ENCODE measurements at regions not wholly inside any gene's neighbourhood (a gene's known extent, or its start where the extent isn't known, plus 50 kb on each side); places are given as distances from the start of the nearest gene placed in this dataset.

DNA sequence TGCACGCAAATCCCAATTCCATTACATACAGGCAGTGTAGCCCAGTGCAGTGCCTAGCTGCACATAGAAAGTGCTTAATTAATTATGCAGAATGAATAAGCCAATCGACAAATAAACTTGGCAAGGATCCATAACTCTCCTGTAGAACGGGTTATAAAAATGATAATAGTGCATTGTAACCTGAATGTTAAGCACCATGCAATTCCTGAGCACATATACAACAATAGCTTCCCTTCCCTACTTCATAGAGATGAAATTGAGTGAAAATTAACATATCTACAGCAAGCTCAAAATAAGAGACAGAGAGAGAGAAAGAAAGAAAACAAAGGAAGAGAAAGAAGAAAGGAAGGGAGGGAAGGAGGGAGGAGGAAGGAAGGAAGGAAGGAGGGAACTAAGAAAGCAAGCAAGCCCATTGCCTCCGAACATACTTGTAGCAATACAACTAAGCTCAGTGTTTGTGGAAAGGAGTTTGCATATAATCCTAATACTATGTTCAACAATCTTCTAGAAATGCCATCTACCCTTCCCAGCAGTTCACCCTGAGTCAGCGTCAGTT lies 1074.0 kb upstream of the LCORL start:
- ChIA-PET CTCF (no interaction called here), POLR2A (interaction anchor here (0.5 kb wide), 1 partner anchor 423 kb away, joined by 4 read pairs; no protein-coding TSS in a partner anchor)
- H3K4me3 ChIP-seq (ENCODE audit: low read depth in 2 of 2, low read length in 2 of 2) = no peak overlapping the region
- no TSS peak for BruUV-seq (replicated peaks)
- no peaks in the 10 kb centered on the region for H3K4me1 ChIP-seq (ENCODE audit: control insufficient read depth, insufficient read depth, low read length)
- no peaks in the 10 kb centered on the region for H3K36me3 ChIP-seq (ENCODE audit: control insufficient read depth, insufficient read depth, low read length)
- ATAC-seq (no peak), DNase-seq (ENCODE audit: low read depth, low spot score) (no peak)
- H3K9me3 ChIP-seq (ENCODE audit: control insufficient read depth, insufficient read depth, low read depth, low read length) = no peaks in the 10 kb centered on the region
- TF ChIP-seq, protein P1, sequence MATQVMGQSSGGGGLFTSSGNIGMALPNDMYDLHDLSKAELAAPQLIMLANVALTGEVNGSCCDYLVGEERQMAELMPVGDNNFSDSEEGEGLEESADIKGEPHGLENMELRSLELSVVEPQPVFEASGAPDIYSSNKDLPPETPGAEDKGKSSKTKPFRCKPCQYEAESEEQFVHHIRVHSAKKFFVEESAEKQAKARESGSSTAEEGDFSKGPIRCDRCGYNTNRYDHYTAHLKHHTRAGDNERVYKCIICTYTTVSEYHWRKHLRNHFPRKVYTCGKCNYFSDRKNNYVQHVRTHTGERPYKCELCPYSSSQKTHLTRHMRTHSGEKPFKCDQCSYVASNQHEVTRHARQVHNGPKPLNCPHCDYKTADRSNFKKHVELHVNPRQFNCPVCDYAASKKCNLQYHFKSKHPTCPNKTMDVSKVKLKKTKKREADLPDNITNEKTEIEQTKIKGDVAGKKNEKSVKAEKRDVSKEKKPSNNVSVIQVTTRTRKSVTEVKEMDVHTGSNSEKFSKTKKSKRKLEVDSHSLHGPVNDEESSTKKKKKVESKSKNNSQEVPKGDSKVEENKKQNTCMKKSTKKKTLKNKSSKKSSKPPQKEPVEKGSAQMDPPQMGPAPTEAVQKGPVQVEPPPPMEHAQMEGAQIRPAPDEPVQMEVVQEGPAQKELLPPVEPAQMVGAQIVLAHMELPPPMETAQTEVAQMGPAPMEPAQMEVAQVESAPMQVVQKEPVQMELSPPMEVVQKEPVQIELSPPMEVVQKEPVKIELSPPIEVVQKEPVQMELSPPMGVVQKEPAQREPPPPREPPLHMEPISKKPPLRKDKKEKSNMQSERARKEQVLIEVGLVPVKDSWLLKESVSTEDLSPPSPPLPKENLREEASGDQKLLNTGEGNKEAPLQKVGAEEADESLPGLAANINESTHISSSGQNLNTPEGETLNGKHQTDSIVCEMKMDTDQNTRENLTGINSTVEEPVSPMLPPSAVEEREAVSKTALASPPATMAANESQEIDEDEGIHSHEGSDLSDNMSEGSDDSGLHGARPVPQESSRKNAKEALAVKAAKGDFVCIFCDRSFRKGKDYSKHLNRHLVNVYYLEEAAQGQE (IDR thresholded peaks at IDR 0.05; ENCODE audit: insufficient read depth in 1 of 2, low read depth in 2 of 2, low read length in 1 of 2) = no peak
- TF ChIP-seq POLR2AphosphoS5 (IDR thresholded peaks at IDR 0.05; ENCODE audit: low read depth, low read length) (no peak), TCF7L2 (IDR thresholded peaks at IDR 0.05; ENCODE audit: low read depth, low read length) (no peak), SIN3A (IDR thresholded peaks at IDR 0.05; ENCODE audit: borderline replicate concordance, insufficient read depth, low read depth, low read length) (no peak)
- TF ChIP-seq, protein P2, sequence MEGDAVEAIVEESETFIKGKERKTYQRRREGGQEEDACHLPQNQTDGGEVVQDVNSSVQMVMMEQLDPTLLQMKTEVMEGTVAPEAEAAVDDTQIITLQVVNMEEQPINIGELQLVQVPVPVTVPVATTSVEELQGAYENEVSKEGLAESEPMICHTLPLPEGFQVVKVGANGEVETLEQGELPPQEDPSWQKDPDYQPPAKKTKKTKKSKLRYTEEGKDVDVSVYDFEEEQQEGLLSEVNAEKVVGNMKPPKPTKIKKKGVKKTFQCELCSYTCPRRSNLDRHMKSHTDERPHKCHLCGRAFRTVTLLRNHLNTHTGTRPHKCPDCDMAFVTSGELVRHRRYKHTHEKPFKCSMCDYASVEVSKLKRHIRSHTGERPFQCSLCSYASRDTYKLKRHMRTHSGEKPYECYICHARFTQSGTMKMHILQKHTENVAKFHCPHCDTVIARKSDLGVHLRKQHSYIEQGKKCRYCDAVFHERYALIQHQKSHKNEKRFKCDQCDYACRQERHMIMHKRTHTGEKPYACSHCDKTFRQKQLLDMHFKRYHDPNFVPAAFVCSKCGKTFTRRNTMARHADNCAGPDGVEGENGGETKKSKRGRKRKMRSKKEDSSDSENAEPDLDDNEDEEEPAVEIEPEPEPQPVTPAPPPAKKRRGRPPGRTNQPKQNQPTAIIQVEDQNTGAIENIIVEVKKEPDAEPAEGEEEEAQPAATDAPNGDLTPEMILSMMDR (IDR thresholded peaks at IDR 0.05) = no peak
- intact Hi-C loops (cut with micrococcal nuclease; ENCODE audit: unreplicated experiment) (no loop called here), in situ Hi-C loops (cut with HindIII; ENCODE audit: low pct_unique_long_range_greater_than_20kb, low sequenced_read_pairs) (no loop called here)
- H3K27ac ChIP-seq (ENCODE audit: low read length) = no peak overlapping the region
- H3K27me3 ChIP-seq (ENCODE audit: control insufficient read depth, insufficient read depth, low read length) = no peaks in the 10 kb centered on the region

DNA sequence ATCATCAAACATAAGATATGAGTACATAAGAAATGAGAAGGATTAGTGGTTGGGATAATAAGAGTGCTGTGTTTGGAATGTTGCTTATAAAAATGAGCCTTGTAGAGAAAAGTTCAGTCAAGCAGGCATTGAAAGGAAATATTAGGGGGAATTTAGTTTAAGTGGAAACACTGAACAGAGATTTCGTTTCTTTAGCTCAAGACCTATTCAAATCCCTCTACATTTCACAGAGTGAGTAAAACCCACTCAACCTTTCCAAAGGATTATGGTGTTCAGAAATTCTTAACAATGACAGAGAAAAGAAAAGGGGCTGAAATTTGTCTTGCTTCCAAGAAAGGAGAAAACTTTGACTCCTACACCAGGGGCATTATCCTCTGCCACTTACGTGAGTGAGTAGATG lies 1072.4 kb upstream of the LCORL start:
- no peaks in the 10 kb centered on the region for H3K9me3 ChIP-seq (ENCODE audit: control insufficient read depth, insufficient read depth, low read depth, low read length)
- no TSS peak for BruUV-seq (replicated peaks)
- intact Hi-C loops (cut with micrococcal nuclease; ENCODE audit: unreplicated experiment) = no loop called here
- H3K4me1 ChIP-seq (ENCODE audit: control insufficient read depth, insufficient read depth, low read length) = no peaks in the 10 kb centered on the region
- no peaks in the 10 kb centered on the region for H3K27me3 ChIP-seq (ENCODE audit: control insufficient read depth, insufficient read depth, low read length)
- in situ Hi-C loops (cut with HindIII; ENCODE audit: low pct_unique_long_range_greater_than_20kb, low sequenced_read_pairs) = no loop called here
- DNase-seq (ENCODE audit: low read depth, low spot score) (no peak), ATAC-seq (no peak)
- TF ChIP-seq, protein P1 (IDR thresholded peaks at IDR 0.05; ENCODE audit: insufficient read depth in 1 of 2, low read depth in 2 of 2, low read length in 1 of 2) = no peak
- TF ChIP-seq TCF7L2 (IDR thresholded peaks at IDR 0.05; ENCODE audit: low read depth, low read length) = no peak
- TF ChIP-seq, protein P2 (IDR thresholded peaks at IDR 0.05) = no peak
- no peak for TF ChIP-seq SIN3A (IDR thresholded peaks at IDR 0.05; ENCODE audit: borderline replicate concordance, insufficient read depth, low read depth, low read length)
- no peak for TF ChIP-seq POLR2AphosphoS5 (IDR thresholded peaks at IDR 0.05; ENCODE audit: low read depth, low read length)
- no peak overlapping the region for H3K27ac ChIP-seq (ENCODE audit: low read length)
- ChIA-PET POLR2A (no interaction called here), CTCF (no interaction called here)
- no peaks in the 10 kb centered on the region for H3K36me3 ChIP-seq (ENCODE audit: control insufficient read depth, insufficient read depth, low read length)
- no peak overlapping the region for H3K4me3 ChIP-seq (ENCODE audit: low read depth in 2 of 2, low read length in 2 of 2)

All from Panc1 (cell line).